HFFc6 (cell line): ENCODE measurements at regions not wholly inside any gene's neighbourhood (a gene's known extent, or its start where the extent isn't known, plus 50 kb on each side); places are given as distances from the start of the nearest gene placed in this dataset.

Experiments
- DNase-seq: peaks from one replicate; pipeline ENCODE4 v3.0.0-alpha.2; 2018
- H3K27ac Mint-ChIP-seq: 2 replicates; pipeline ENCODE4 v1.8.0; 2020; ENCODE audit warnings: mild to moderate bottlenecking, mixed read lengths
- H3K27me3 Mint-ChIP-seq: 2 replicates; pipeline ENCODE4 v1.8.0; 2021; ENCODE audit warnings: mild to moderate bottlenecking, moderate library complexity, mixed read lengths; ENCODE audit not compliant: insufficient read depth
- H3K36me3 Mint-ChIP-seq: 2 replicates; pipeline ENCODE4 v1.8.0; 2021; ENCODE audit warnings: low read depth, mixed read lengths
- H3K4me1 Mint-ChIP-seq: 2 replicates; pipeline ENCODE4 v1.8.0; 2020; ENCODE audit warnings: low read depth, mixed read lengths
- H3K4me3 Mint-ChIP-seq: 2 replicates; pipeline ENCODE4 v1.8.0; 2020; ENCODE audit warnings: mild to moderate bottlenecking, moderate library complexity, mixed read lengths
- H3K9me3 Mint-ChIP-seq: 2 replicates; pipeline ENCODE4 v1.8.0; 2020; ENCODE audit warnings: mild to moderate bottlenecking, mixed read lengths
- CTCF ChIP-seq: fragments of 200-600 bp; sonication (generic); IDR thresholded peaks from 2 replicates; pipeline ENCODE4 v1.5.0; 2021; ENCODE audit warnings: antibody characterized with exemption, mild to moderate bottlenecking

GRCh38 chr13:30840515-30840914, 65.6 kb upstream of the MEDAG start:
- no peak for TF ChIP-seq CTCF
- DNase-seq = no peak
- no peaks in the 10 kb centered on the region for H3K9me3 Mint-ChIP-seq
- H3K4me3 Mint-ChIP-seq = no peak overlapping the region
- H3K36me3 Mint-ChIP-seq = no peaks in the 10 kb centered on the region
- peaks cover 7% of the 10 kb centered on the region for H3K4me1 Mint-ChIP-seq
- H3K27ac Mint-ChIP-seq = no peak overlapping the region
- peaks cover 18% of the 10 kb centered on the region for H3K27me3 Mint-ChIP-seq

GRCh38 chr13:30841154-30841553, 64.9 kb upstream of the MEDAG start:
- Mint-ChIP-seq H3K36me3 (no peaks in the 10 kb centered on the region), H3K27me3 (peaks cover 16% of the 10 kb centered on the region), H3K4me3 (no peak overlapping the region), H3K9me3 (no peaks in the 10 kb centered on the region), H3K27ac (no peak overlapping the region), H3K4me1 (peaks cover 11% of the 10 kb centered on the region)
- no peak for DNase-seq
- TF ChIP-seq CTCF = no peak

GRCh38 chr13:30843548-30843947, 62.5 kb upstream of the MEDAG start:
- Mint-ChIP-seq H3K4me3 (no peak overlapping the region), H3K27ac (no peak overlapping the region), H3K4me1 (peaks cover 30% of the 10 kb centered on the region)

GRCh38 chr13:30844548-30845296, 61.3 kb upstream of the MEDAG start:
- H3K9me3 Mint-ChIP-seq = no peaks in the 10 kb centered on the region
- no peak overlapping the region for H3K4me3 Mint-ChIP-seq
- no peaks in the 10 kb centered on the region for H3K36me3 Mint-ChIP-seq
- no peak for TF ChIP-seq CTCF
- peaks cover 31% of the 10 kb centered on the region for H3K4me1 Mint-ChIP-seq
- H3K27ac Mint-ChIP-seq = no peak overlapping the region
- no peak for DNase-seq
- H3K27me3 Mint-ChIP-seq = no peaks in the 10 kb centered on the region

More at GRCh38 chr13:30843548-30843947, 62.5 kb upstream of the MEDAG start:
- Mint-ChIP-seq H3K27me3 (no peaks in the 10 kb centered on the region), H3K9me3 (no peaks in the 10 kb centered on the region), H3K36me3 (no peaks in the 10 kb centered on the region)
- no peak for TF ChIP-seq CTCF
- no peak for DNase-seq

- no peak for TF ChIP-seq CTCF
- Mint-ChIP-seq H3K27me3 (no peaks in the 10 kb centered on the region), H3K36me3 (no peaks in the 10 kb centered on the region), H3K9me3 (no peaks in the 10 kb centered on the region), H3K4me3 (no peak overlapping the region), H3K4me1 (peaks cover 31% of the 10 kb centered on the region), H3K27ac (no peak overlapping the region; the same call in 1 of the 2 replicates)
- DNase-seq = no peak
Observed at GRCh38 chr13:30845297-30846214, 60.5 kb upstream of the MEDAG start.
